Germinal center (tissue), 1 donor: ENCODE measurements at regions not wholly inside any gene's neighbourhood (a gene's known extent, or its start where the extent isn't known, plus 50 kb on each side); places are given as distances from the start of the nearest gene placed in this dataset.

Experiments
- DNase-seq: peaks from one replicate; pipeline ENCODE4 v3.0.0; 2012; ENCODE audit warnings: mixed read lengths, low spot score

GRCh38 chr10:88172159-88172558 lies 308.7 kb downstream of the PTEN start:
- DNase-seq, result no peak

- no peak for DNase-seq
These were observed 311.0 kb downstream of the PTEN start for GRCh38 chr10:88174391-88174790.

- DNase-seq, result no peak
These were observed 315.3 kb downstream of the PTEN start for GRCh38 chr10:88178758-88179157.

GRCh38 chr10:88179831-88180230 lies 316.4 kb downstream of the PTEN start:
- no peak for DNase-seq

GRCh38 chr10:88181902-88182600 lies 318.6 kb downstream of the PTEN start:
- DNase-seq, result no peak

- no peak for DNase-seq
These were observed 319.1 kb downstream of the PTEN start for GRCh38 chr10:88182601-88182930.

- no peak for DNase-seq
These were observed 321.3 kb downstream of the PTEN start for GRCh38 chr10:88184543-88185297.

- DNase-seq, result no peak
These were observed 322.4 kb downstream of the PTEN start for GRCh38 chr10:88185830-88186229.

GRCh38 chr10:88186335-88186734 lies 322.9 kb downstream of the PTEN start:
- no peak for DNase-seq

GRCh38 chr10:88187472-88187871 lies 324.0 kb downstream of the PTEN start:
- DNase-seq, result no peak

GRCh38 chr10:88190123-88190522 lies 326.7 kb downstream of the PTEN start:
- no peak for DNase-seq

- DNase-seq, result no peak
These were observed 327.3 kb downstream of the PTEN start for GRCh38 chr10:88190540-88191235.

- DNase-seq, result no peak
These were observed 329.6 kb downstream of the PTEN start for GRCh38 chr10:88193018-88193417.

- no peak for DNase-seq
These were observed 330.8 kb downstream of the PTEN start for GRCh38 chr10:88194041-88194887.

GRCh38 chr10:88194961-88195367 lies 331.5 kb downstream of the PTEN start:
- DNase-seq, result no peak

GRCh38 chr10:88195841-88196240 lies 332.4 kb downstream of the PTEN start:
- DNase-seq, result no peak

- DNase-seq, result no peak
These were observed 332.9 kb downstream of the PTEN start for GRCh38 chr10:88196291-88196690.

- DNase-seq, result no peak
These were observed 334.6 kb downstream of the PTEN start for GRCh38 chr10:88198023-88198422.

- no peak for DNase-seq
These were observed 337.0 kb downstream of the PTEN start for GRCh38 chr10:88200312-88201032.

GRCh38 chr10:88205842-88206446 lies 342.5 kb downstream of the PTEN start:
- no peak for DNase-seq

GRCh38 chr10:88207121-88207546 lies 343.7 kb downstream of the PTEN start:
- DNase-seq, result no peak
